Heart right ventricle (tissue), 16 donors: ENCODE measurements at regions not wholly inside any gene's neighbourhood (a gene's known extent, or its start where the extent isn't known, plus 50 kb on each side); places are given as distances from the start of the nearest gene placed in this dataset.

Source experiments
- ATAC-seq, 8 donors: fragments of 200-7000 bp; cut with Tn5 transposase; one replicate each; pipeline ENCODE4 v1.9.1; 2020; ENCODE audit warnings: mild to moderate bottlenecking in 8 of 8, moderate library complexity in 8 of 8, moderate number of reproducible peaks in 1 of 8
- DNase-seq, 2 donors: peaks; one replicate each; pipeline ENCODE4 v3.0.0-alpha.2; 2020
- H3K27ac ChIP-seq, 10 donors: fragments of 200-600 bp; sonication (generic) in 2 of 10; one replicate each; pipeline versions ENCODE4 v1.5.0 to v1.8.0; 2020 to 2022; ENCODE audit warnings: mild to moderate bottlenecking in 3 of 10
- H3K27me3 ChIP-seq, 7 donors: fragments of 200-600 bp; one replicate each; pipeline ENCODE4 v1.8.0; 2021 to 2022; ENCODE audit warnings: mild to moderate bottlenecking in 2 of 7
- H3K36me3 ChIP-seq, 9 donors: fragments of 200-600 bp; sonication (generic) in 1 of 9; one replicate each; pipeline versions ENCODE4 v1.5.0 to v1.8.0; 2020 to 2022; ENCODE audit warnings: mild to moderate bottlenecking in 2 of 9
- H3K4me1 ChIP-seq, 9 donors: fragments of 200-600 bp; sonication (generic) in 1 of 9; one replicate each; pipeline versions ENCODE4 v1.5.0 to v1.8.0; 2020 to 2022; ENCODE audit warnings: mild to moderate bottlenecking in 4 of 9
- H3K4me3 ChIP-seq, 10 donors: fragments of 200-600 bp; sonication (generic) in 2 of 10; one replicate each; pipeline versions ENCODE4 v1.5.0 to v1.8.0; 2020 to 2022; ENCODE audit warnings: mild to moderate bottlenecking in 7 of 10, moderate library complexity in 2 of 10
- H3K9me3 ChIP-seq, 11 donors: fragments of 200-600 bp in 10 of 11; sonication (generic) in 2 of 11; one replicate each; pipeline versions ENCODE4 v1.5.0 to v1.8.0; 2013 to 2022; ENCODE audit warnings: mild to moderate bottlenecking in 2 of 11, control low read depth in 1 of 11, moderate library complexity in 1 of 11
- WGBS, 2 donors: extraction: QIAGEN DNeasy Blood & Tissue Kit; methylation state at CpG; one replicate each; pipeline ENCODE4 v1.1.7; 2013; ENCODE audit warnings: inconsistent platforms in 1 of 2; 5-methylcytosine and 5-hydroxymethylcytosine counted together
- intact Hi-C, 10 donors: fragments of 100-400 bp; cut with DNase I; formaldehyde crosslinking; loops; one replicate each; pipeline versions ENCODE4 v1.11.1 to v1.14.2; 2022
- microRNA-seq, 2 donors: library from miRNA; unstranded; fragments of <30 nt; microRNA quantifications; one replicate each; pipeline ENCODE4 v1.2.0, GENCODE V29; 2021
- TF ChIP-seq, protein P1 (sequence below), 9 donors: fragments of 200-600 bp; sonication (generic) in 2 of 9; IDR thresholded peaks; one replicate each; pipeline versions ENCODE4 v1.5.0 to v1.8.0; 2021 to 2022; ENCODE audit warnings: antibody characterized with exemption in 9 of 9, mild to moderate bottlenecking in 5 of 9, moderate library complexity in 1 of 9
- donor health status: Arrhythmogenic right ventricular cardiomyopathy.
- donor health status: ischemic (EF 13 %, LVEDD 7.1; RV severe dilation, severe dysfunction).
- donor health status: healthy with polysubstance abuse.
- donor health status: DM: no; HTN: yes; CAD: no.
- donor health status: DM: no; HTN: no; CAD: no.
- donor health status: ischemic (EF 25% LVEDD 6.9; RV normal size, moderate dysfunction).
- donor health status: ischemic (EF 25% LVEDD 5.7; RV mildly dilated, moderate dysfunction).
- donor health status: healthy.
- donor health status: DM: yes; HTN: yes; CAD: no.
- donor health status: Ischemic cardiomyopathy.
- donor health status: ischemic (EF 35%, LVEDD 5.7; RV mildly dilated, moderate dysfunction).
- donor health status: nonischemic (EF 11% LVEDD 7.7; RV severe dilation, severe dysfunction).
- donor health status: DM: yes; HTN: yes; CAD: no.
- donor health status: PGD.
- donor health status: ischemic (EF 29% LVEDD 5.4; RV normal size, mild dysfunction).
- donor health status: nonischemic (EF 23%, LVEDD 6.1; RV moderate dilation, normal function).

DNA sequence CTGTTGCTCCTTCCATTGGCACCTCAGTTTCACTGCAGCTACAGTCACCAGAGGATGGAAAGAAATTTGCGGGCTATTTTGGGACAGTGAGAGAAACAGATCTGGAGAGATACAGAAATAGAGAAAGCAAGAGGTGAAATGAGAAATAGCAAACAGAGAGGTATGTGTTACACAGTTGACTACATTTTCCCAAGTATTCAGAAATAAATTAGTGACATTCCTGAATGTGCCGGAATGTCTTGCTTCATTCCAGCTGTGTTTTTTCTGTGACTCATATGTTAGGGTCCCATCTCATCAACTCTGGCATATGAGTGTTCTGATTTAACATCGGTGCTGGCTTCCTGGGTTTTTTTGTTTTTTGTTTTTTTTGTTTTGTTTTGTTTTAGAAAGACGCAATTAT is 63.8 kb upstream of the ZNF462 start:
- Histone ChIP-seq H3K9me3 (no peaks in the 10 kb centered on the region), H3K27ac (no peak overlapping the region), H3K4me3 (no peak overlapping the region), H3K4me1 (peaks cover 0 to 15% (median 9%) of the 10 kb centered on the region in 9 donors), H3K27me3 (no peaks in the 10 kb centered on the region), H3K36me3 (no peaks in the 10 kb centered on the region)
- WGBS, 2 donors: 48 to 51% methylated on average over 4 of the region's 4 CpGs
- no peak for DNase-seq
- TF ChIP-seq, protein P1, sequence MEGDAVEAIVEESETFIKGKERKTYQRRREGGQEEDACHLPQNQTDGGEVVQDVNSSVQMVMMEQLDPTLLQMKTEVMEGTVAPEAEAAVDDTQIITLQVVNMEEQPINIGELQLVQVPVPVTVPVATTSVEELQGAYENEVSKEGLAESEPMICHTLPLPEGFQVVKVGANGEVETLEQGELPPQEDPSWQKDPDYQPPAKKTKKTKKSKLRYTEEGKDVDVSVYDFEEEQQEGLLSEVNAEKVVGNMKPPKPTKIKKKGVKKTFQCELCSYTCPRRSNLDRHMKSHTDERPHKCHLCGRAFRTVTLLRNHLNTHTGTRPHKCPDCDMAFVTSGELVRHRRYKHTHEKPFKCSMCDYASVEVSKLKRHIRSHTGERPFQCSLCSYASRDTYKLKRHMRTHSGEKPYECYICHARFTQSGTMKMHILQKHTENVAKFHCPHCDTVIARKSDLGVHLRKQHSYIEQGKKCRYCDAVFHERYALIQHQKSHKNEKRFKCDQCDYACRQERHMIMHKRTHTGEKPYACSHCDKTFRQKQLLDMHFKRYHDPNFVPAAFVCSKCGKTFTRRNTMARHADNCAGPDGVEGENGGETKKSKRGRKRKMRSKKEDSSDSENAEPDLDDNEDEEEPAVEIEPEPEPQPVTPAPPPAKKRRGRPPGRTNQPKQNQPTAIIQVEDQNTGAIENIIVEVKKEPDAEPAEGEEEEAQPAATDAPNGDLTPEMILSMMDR (IDR thresholded peaks at IDR 0.05): no peak
- intact Hi-C loops: no loop called here
- ATAC-seq: peak in 3 of 8 donors; percentile 26 to 66 (median 28)

DNA sequence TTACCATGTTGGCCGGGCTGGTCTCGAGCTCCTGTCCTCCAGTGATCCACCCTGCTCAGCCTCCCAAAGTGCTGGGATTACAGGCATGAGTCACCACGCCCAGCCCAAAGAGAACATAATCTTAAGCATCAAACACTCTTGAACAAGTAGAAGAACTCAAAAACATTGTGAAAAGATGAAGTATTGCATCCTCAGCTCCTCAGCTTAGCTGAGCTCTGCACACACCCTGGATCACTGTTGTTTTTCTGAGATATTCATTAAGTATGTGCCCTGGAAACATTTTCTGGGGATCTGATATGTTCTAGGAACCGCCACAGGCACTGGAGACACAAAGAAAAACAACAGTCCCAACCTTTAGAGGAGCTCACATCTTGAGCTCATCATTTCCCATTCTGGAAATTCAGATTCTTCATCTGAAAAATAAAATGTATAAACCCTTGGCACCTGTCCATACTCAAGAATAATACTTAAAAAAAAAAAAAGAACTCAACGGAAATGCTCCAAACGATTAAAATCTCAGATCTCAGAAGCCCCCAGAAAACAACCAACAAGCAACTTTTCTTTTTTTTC is 62.2 kb upstream of the ZNF462 start:
- DNase-seq: no peak
- Histone ChIP-seq H3K36me3 (no peaks in the 10 kb centered on the region), H3K4me1 (peaks cover 0 to 15% (median 9%) of the 10 kb centered on the region in 9 donors), H3K27ac (no peak overlapping the region), H3K27me3 (no peaks in the 10 kb centered on the region), H3K4me3 (no peak overlapping the region), H3K9me3 (no peaks in the 10 kb centered on the region)
- TF ChIP-seq, protein P1 (IDR thresholded peaks at IDR 0.05): no peak
- no peak for ATAC-seq
- intact Hi-C loops: no loop called here
- 82 to 84% methylated on average over 6 of the region's 6 CpGs for WGBS, 2 donors

DNA sequence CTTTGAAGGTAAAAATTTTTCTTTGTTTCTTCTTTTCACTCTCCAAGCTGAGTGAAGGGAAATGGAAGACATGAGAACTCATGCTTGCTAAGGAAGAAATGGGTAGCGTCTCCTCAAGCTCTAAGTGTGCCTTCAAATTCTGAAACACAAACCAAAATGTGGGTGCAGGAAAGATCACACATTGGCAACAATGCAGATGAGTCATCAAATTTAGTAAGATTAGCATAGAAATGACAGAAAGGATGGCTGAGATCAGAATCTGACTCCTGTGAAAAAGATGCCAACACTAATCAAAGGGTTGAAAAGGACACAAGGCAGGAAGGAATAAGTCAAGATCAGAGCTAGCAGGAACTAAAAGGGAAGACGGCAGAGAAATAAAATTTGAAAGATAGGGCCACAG is 61.1 kb upstream of the ZNF462 start:
- DNase-seq (no peak), ATAC-seq (no peak)
- WGBS, 2 donors: 87 to 95% methylated on average over 2 of the region's 2 CpGs

More for the DNA sequence above, 61.1 kb upstream of the ZNF462 start:
- intact Hi-C loops: no loop called here
- Histone ChIP-seq H3K4me3 (no peak overlapping the region), H3K27me3 (no peaks in the 10 kb centered on the region), H3K9me3 (no peaks in the 10 kb centered on the region), H3K36me3 (no peaks in the 10 kb centered on the region), H3K4me1 (peaks cover 0 to 15% (median 9%) of the 10 kb centered on the region in 9 donors), H3K27ac (no peak overlapping the region)
- TF ChIP-seq, protein P1 (IDR thresholded peaks at IDR 0.05): no peak

Small RNAs in the stretch of these regions (microRNA-seq; reads per million reads assigned to microRNA genes)
- gene MIR8081: 0 reads per million in 2 donors
